HEK293 (cell line): ENCODE measurements at regions not wholly inside any gene's neighbourhood (a gene's known extent, or its start where the extent isn't known, plus 50 kb on each side); places are given as distances from the start of the nearest gene placed in this dataset.

Experiments used
- CTCF ChIA-PET: fragments of 350-600 bp; formaldehyde crosslinking; extraction: SDS; loops from one replicate; lab custom pipeline; 2021; ENCODE audit warnings: antibody characterized with exemption; lab: Yijun Ruan, JAX
- POLR2A ChIA-PET: fragments of 300-600 bp; formaldehyde crosslinking; extraction: SDS; loops from one replicate; lab custom pipeline; 2020; ENCODE audit warnings: antibody characterized with exemption, inconsistent platforms; lab: Yijun Ruan, JAX
- H3K27ac ChIP-seq: fragments of 200-500 bp; sonication (Bioruptor generic); 2 replicates; pipeline ENCODE4 v1.5.1; 2014; ENCODE audit warnings: low read depth, low read length, control low read depth, inconsistent platforms; ENCODE audit errors: extremely low read depth
- H3K36me3 ChIP-seq, 2 experiments: fragments of 200-500 bp in 1 of 2; sonication (Bioruptor generic) in 1 of 2; 1 replicate in 1 of 2; 2 replicates in 1 of 2; pipeline ENCODE4 v1.5.1; 2014 to 2017; ENCODE audit warnings: inconsistent platforms in 2 of 2, low read length in 2 of 2; ENCODE audit not compliant: control insufficient read depth in 2 of 2, insufficient read depth in 1 of 2
- H3K4me1 ChIP-seq: fragments of 200-500 bp; sonication (Bioruptor generic); 2 replicates; pipeline ENCODE4 v1.5.1; 2014; ENCODE audit warnings: mild to moderate bottlenecking, low read length, inconsistent platforms; ENCODE audit not compliant: control insufficient read depth, insufficient read depth
- H3K4me3 ChIP-seq: 2 replicates; pipeline ENCODE4 v1.5.1; 2011; ENCODE audit warnings: low read depth, mild to moderate bottlenecking, control low read depth, low read length, moderate library complexity
- H3K9me3 ChIP-seq: fragments of 200-500 bp; sonication (Bioruptor generic); 2 replicates; pipeline ENCODE4 v1.5.1; 2014; ENCODE audit warnings: low read depth, low read length, inconsistent platforms; ENCODE audit not compliant: control insufficient read depth, insufficient read depth
- GLIS1 ChIP-seq: fragments of 450-650 bp; formaldehyde crosslinking; IDR thresholded peaks from 2 replicates; pipeline ENCODE4 v1.5.1; 2016; ENCODE audit warnings: missing biosample characterization, missing genetic modification characterization
- IKZF3 ChIP-seq: fragments of 450-650 bp; IDR thresholded peaks from 2 replicates; pipeline ENCODE4 v1.5.0; 2018; ENCODE audit warnings: missing biosample characterization, mild to moderate bottlenecking, missing genetic modification characterization, moderate library complexity
- KLF16 ChIP-seq: fragments of 450-650 bp; formaldehyde crosslinking; IDR thresholded peaks from 2 replicates; pipeline ENCODE4 v1.5.1; 2017; ENCODE audit warnings: missing biosample characterization, missing genetic modification characterization
- MEIS1 ChIP-seq: sonication (generic); formaldehyde crosslinking; IDR thresholded peaks from 2 replicates; pipeline ENCODE4 v1.8.1; 2022; ENCODE audit warnings: missing genetic modification reagents, mild to moderate bottlenecking, borderline replicate concordance
- RBAK ChIP-seq: fragments of 450-650 bp; formaldehyde crosslinking; IDR thresholded peaks from 2 replicates; pipeline ENCODE4 v1.5.1; 2016; ENCODE audit warnings: missing biosample characterization, missing genetic modification characterization
- ZBTB20 ChIP-seq: fragments of 450-650 bp; formaldehyde crosslinking; IDR thresholded peaks from 2 replicates; pipeline ENCODE4 v1.5.1; 2016; ENCODE audit warnings: missing biosample characterization, missing genetic modification characterization
- ZFP37 ChIP-seq: fragments of 450-650 bp; formaldehyde crosslinking; IDR thresholded peaks from 2 replicates; pipeline ENCODE4 v1.5.1; 2016; ENCODE audit warnings: missing biosample characterization, missing genetic modification characterization
- ZIC2 ChIP-seq: fragments of 450-650 bp; formaldehyde crosslinking; IDR thresholded peaks from 2 replicates; pipeline ENCODE4 v1.5.1; 2016; ENCODE audit warnings: missing biosample characterization, missing genetic modification characterization
- ZNF112 ChIP-seq: fragments of 450-650 bp; formaldehyde crosslinking; IDR thresholded peaks from 2 replicates; pipeline ENCODE4 v1.5.0; 2017; ENCODE audit warnings: missing biosample characterization, missing genetic modification characterization
- ZNF157 ChIP-seq: fragments of 450-650 bp; formaldehyde crosslinking; IDR thresholded peaks from 2 replicates; pipeline ENCODE4 v1.5.1; 2016; ENCODE audit warnings: missing biosample characterization, missing genetic modification characterization
- ZNF211 ChIP-seq: fragments of 450-650 bp; formaldehyde crosslinking; IDR thresholded peaks from 2 replicates; pipeline ENCODE4 v1.5.1; 2016; ENCODE audit warnings: low read depth, missing biosample characterization, missing genetic modification characterization
- ZNF292 ChIP-seq: fragments of 450-650 bp; formaldehyde crosslinking; IDR thresholded peaks from 2 replicates; pipeline ENCODE4 v1.5.1; 2016; ENCODE audit warnings: low read depth, missing biosample characterization, missing genetic modification characterization, borderline replicate concordance
- ZNF621 ChIP-seq: fragments of 450-650 bp; formaldehyde crosslinking; IDR thresholded peaks from 2 replicates; pipeline ENCODE4 v1.5.1; 2017; ENCODE audit warnings: missing biosample characterization, missing genetic modification characterization
- ZNF747 ChIP-seq: fragments of 450-650 bp; formaldehyde crosslinking; IDR thresholded peaks from 2 replicates; pipeline ENCODE4 v1.5.1; 2016; ENCODE audit warnings: missing biosample characterization, missing genetic modification characterization
- ZNF768 ChIP-seq: fragments of 450-650 bp; formaldehyde crosslinking; IDR thresholded peaks from 2 replicates; pipeline ENCODE4 v1.5.1; 2018; ENCODE audit warnings: missing biosample characterization, mild to moderate bottlenecking, missing genetic modification characterization
- TF ChIP-seq, protein P1 (sequence below): fragments of 450-650 bp; formaldehyde crosslinking; IDR thresholded peaks from 2 replicates; pipeline ENCODE4 v1.5.1; 2016; ENCODE audit warnings: missing biosample characterization, missing genetic modification characterization
- TF ChIP-seq, protein P2 (sequence below): fragments of 450-650 bp; formaldehyde crosslinking; IDR thresholded peaks from 2 replicates; pipeline ENCODE4 v1.5.1; 2016; ENCODE audit warnings: missing biosample characterization, missing genetic modification characterization
- TF ChIP-seq, protein P3 (sequence below): fragments of 450-650 bp; formaldehyde crosslinking; IDR thresholded peaks from 2 replicates; pipeline ENCODE4 v1.5.1; 2017; ENCODE audit warnings: missing biosample characterization, missing genetic modification characterization
- TF ChIP-seq, protein P4 (sequence below): fragments of 450-650 bp; formaldehyde crosslinking; IDR thresholded peaks from 2 replicates; pipeline ENCODE4 v1.5.1; 2016; ENCODE audit warnings: missing biosample characterization, missing genetic modification characterization

DNA sequence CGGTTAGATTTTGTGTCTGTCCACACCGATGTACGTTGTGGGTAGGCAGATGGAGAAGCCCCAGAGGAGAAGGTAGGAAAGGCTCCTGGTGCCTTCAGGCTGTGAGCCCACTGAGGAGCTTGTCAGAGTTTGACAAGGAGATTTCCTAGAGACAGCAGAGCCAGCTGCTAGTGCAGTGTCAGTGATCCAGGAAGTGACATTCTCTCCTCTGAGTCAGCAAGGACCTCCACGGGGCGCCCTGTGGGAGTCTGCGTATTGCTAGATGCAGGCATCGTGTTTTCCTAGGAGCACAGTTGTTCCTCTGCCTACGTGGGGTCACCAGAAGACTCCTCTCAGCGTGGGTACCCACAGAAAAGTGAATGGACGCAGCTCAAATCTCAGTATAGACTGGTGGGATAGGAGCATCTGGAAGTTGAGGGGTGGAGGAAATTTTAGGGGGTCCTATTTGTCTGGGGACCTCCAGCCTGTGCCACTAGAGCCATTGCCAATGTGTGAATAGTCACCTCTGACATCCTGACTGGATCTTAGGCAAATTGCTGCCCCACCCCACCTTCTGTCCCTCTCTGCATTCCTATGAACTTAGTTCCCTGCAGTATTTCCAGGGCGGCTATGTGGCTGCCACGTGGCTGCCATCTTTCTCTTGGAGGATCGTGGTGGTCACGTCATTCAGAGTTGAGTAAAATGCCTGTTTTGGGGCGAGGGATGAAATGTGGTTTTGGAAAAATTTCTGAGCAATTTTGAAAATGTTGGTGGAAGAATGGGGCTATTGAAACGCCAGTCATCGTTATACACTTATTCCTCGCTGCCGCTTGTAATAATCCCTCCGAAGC lies 84.8 kb upstream of the KLHL25 start (continued):
- TF ChIP-seq GLIS1 (tag by site-specific recombination): peak; percentile 82
- TF ChIP-seq, protein P1, sequence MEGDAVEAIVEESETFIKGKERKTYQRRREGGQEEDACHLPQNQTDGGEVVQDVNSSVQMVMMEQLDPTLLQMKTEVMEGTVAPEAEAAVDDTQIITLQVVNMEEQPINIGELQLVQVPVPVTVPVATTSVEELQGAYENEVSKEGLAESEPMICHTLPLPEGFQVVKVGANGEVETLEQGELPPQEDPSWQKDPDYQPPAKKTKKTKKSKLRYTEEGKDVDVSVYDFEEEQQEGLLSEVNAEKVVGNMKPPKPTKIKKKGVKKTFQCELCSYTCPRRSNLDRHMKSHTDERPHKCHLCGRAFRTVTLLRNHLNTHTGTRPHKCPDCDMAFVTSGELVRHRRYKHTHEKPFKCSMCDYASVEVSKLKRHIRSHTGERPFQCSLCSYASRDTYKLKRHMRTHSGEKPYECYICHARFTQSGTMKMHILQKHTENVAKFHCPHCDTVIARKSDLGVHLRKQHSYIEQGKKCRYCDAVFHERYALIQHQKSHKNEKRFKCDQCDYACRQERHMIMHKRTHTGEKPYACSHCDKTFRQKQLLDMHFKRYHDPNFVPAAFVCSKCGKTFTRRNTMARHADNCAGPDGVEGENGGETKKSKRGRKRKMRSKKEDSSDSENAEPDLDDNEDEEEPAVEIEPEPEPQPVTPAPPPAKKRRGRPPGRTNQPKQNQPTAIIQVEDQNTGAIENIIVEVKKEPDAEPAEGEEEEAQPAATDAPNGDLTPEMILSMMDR: no peak
- peak; percentile 74 for TF ChIP-seq ZIC2
- TF ChIP-seq ZNF621 (tag by site-specific recombination): no peak
- TF ChIP-seq ZBTB20 (tag by site-specific recombination): no peak
- no peak for TF ChIP-seq KLF16 (tag by site-specific recombination)
- TF ChIP-seq, all 188 proteins: peak for 4

DNA sequence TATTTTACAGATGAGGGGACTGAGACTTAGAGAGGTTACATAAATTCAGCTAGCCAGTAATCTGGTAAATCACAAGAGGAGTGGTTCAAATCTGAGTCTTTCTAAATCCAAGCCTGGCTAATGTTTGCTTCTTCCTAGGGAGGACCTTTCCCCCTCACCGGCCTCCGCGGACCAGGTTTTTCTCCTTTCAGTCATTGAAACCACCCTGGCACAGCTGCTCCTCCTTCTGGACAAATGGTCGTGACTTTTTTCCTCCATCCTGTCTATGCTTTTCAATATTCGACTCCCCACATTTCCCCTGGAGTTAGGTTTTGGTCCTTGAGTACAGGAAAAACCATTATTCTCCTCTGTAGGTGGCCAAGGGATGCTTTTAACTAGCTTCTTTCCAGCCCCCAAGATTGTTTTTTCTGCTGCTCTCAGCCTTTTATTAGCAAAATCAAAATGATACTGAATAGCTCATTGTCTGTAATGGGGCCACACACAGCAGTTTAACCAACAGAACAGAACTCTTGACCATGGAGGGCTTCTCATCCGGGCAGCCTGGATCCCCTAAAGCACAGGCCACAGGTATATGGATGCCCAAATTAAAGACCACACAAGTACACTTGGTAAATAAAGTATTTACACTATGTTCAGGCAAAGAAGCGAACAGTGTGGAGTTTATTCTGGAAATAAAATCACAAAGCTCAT lies 85.9 kb upstream of the KLHL25 start:
- Histone ChIP-seq H3K4me3 (no peak overlapping the region), H3K9me3 (no peaks in the 10 kb centered on the region), H3K4me1 (peaks cover 14% of the 10 kb centered on the region), H3K27ac (no peak overlapping the region), H3K36me3 (no peaks in the 10 kb centered on the region)
- ChIA-PET POLR2A (no interaction called here), CTCF (interaction anchor here (0.9 kb wide), 1 partner anchor 122 kb away, joined by 3 read pairs; no protein-coding TSS in a partner anchor)
- TF ChIP-seq ZIC2 (no peak), IKZF3 (no peak)
- TF ChIP-seq, protein P2, sequence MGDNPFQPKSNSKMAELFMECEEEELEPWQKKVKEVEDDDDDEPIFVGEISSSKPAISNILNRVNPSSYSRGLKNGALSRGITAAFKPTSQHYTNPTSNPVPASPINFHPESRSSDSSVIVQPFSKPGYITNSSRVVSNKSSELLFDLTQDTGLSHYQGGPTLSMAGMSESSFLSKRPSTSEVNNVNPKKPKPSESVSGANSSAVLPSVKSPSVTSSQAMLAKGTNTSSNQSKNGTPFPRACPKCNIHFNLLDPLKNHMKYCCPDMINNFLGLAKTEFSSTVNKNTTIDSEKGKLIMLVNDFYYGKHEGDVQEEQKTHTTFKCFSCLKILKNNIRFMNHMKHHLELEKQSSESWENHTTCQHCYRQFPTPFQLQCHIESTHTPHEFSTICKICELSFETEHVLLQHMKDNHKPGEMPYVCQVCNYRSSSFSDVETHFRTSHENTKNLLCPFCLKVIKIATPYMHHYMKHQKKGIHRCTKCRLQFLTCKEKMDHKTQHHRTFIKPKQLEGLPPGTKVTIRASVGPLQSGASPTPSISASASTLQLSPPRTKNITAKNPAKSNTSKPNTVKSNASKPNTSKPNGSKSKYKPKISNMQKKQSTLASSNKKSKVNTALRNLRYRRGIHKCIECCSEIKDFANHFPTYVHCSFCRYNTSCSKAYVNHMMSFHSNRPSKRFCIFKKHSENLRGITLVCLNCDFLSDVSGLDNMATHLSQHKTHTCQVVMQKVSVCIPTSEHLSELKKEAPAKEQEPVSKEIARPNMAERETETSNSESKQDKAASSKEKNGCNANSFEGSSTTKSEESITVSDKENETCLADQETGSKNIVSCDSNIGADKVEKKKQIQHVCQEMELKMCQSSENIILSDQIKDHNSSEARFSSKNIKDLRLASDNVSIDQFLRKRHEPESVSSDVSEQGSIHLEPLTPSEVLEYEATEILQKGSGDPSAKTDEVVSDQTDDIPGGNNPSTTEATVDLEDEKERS (tag by site-specific recombination): no peak

DNA sequence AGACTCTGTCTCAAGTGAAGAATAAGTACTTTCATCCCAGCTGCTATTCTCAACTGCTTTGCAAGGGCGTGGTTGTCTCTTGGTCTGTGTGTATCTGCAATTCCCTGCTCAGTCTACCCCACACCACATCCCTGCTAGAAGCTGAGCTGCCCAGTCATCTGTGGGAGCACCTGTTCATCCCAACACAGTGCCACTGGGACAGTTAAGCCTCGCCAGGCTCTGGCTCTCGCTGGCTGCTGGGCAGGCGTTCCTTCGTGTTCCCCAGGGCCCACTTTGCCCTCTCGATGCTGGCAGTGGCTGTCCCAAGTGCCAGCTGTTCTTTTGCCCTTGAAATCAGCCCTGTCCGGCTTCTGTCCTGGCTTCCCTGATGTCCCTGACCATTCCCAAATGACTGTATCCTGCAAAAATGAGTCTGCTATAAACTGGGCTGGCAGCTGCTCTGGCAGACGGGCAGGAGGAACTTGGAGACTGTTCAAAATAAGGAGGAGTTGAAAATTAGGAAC lies 91.6 kb upstream of the KLHL25 start:
- ChIA-PET CTCF (interaction anchor here (0.6 to 0.9 kb wide), 2 partner anchors 27 to 1335 kb away, joined by 4 to 5 read pairs; no protein-coding TSS in a partner anchor), POLR2A (no interaction called here)
- peaks cover 10% of the 10 kb centered on the region for H3K4me1 ChIP-seq
- no peaks in the 10 kb centered on the region for H3K9me3 ChIP-seq
- H3K27ac ChIP-seq: no peak overlapping the region
- no peaks in the 10 kb centered on the region for H3K36me3 ChIP-seq
- no peak for TF ChIP-seq ZNF211 (tag by site-specific recombination)
- TF ChIP-seq, protein P3, sequence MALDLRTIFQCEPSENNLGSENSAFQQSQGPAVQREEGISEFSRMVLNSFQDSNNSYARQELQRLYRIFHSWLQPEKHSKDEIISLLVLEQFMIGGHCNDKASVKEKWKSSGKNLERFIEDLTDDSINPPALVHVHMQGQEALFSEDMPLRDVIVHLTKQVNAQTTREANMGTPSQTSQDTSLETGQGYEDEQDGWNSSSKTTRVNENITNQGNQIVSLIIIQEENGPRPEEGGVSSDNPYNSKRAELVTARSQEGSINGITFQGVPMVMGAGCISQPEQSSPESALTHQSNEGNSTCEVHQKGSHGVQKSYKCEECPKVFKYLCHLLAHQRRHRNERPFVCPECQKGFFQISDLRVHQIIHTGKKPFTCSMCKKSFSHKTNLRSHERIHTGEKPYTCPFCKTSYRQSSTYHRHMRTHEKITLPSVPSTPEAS (tag by site-specific recombination): no peak
- no peak for TF ChIP-seq ZNF292 (tag by site-specific recombination)
- TF ChIP-seq ZFP37 (tag by site-specific recombination): no peak
- TF ChIP-seq, protein P4, sequence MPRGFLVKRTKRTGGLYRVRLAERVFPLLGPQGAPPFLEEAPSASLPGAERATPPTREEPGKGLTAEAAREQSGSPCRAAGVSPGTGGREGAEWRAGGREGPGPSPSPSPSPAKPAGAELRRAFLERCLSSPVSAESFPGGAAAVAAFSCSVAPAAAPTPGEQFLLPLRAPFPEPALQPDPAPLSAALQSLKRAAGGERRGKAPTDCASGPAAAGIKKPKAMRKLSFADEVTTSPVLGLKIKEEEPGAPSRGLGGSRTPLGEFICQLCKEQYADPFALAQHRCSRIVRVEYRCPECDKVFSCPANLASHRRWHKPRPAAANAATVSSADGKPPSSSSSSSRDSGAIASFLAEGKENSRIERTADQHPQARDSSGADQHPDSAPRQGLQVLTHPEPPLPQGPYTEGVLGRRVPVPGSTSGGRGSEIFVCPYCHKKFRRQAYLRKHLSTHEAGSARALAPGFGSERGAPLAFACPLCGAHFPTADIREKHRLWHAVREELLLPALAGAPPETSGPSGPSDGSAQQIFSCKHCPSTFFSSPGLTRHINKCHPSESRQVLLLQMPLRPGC: no peak
- no peak for TF ChIP-seq RBAK (tag by site-specific recombination)
- TF ChIP-seq ZNF747 (tag by site-specific recombination): no peak
- no peak for TF ChIP-seq MEIS1 (CRISPR knock-in tag)
- TF ChIP-seq ZNF157 (tag by site-specific recombination): no peak
- TF ChIP-seq ZNF768: no peak
- no peak for TF ChIP-seq ZNF112 (tag by site-specific recombination)
- no peak overlapping the region for H3K4me3 ChIP-seq
